Right kidney (tissue), 1 donor: ENCODE measurements at regions not wholly inside any gene's neighbourhood (a gene's known extent, or its start where the extent isn't known, plus 50 kb on each side); places are given as distances from the start of the nearest gene placed in this dataset.

Source experiments
- DNase-seq: peaks from one replicate; pipeline ENCODE4 v3.0.0-alpha.2; 2016

DNA sequence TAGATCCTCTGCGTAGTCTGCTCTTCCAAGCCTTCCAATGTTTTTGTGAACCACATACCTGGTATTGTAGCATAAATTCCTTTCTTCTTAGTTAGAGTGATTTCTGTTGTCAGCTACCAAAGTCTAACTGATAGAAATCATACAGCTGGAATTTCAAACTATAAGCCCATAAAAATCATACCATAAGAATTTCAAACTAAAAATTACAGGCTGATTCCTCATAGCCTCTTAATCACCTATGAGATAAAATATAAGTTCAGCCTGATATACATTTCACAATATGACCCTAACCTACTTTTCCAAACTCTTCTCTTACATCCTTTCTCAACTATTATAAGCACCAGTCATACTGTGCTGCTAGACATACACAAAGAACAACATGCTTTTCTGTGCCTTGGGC lies 64.8 kb downstream of the PTHLH start:
- no peak for DNase-seq

GRCh38 chr12:27906658-27907473 lies 65.7 kb downstream of the PTHLH start:
- DNase-seq, result no peak

DNA sequence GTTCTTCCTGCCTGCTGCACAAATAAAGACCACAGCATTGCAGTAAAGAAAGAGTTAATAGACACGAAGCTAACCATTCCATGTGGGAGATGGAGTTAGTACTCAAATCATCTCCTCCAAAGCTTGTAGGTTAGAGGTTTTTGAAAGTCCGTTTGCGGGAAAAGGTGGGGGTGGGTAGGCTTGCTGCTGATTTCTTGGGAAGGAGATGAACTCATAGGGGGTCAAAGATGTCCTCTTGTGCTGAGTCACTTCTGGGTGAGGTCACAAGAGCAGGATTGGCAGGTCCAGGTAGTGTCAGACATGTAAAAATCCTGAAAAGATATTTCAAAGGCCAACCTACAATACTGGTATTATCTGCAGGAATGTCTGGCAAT lies 66.4 kb downstream of the PTHLH start:
- DNase-seq, result no peak

DNA sequence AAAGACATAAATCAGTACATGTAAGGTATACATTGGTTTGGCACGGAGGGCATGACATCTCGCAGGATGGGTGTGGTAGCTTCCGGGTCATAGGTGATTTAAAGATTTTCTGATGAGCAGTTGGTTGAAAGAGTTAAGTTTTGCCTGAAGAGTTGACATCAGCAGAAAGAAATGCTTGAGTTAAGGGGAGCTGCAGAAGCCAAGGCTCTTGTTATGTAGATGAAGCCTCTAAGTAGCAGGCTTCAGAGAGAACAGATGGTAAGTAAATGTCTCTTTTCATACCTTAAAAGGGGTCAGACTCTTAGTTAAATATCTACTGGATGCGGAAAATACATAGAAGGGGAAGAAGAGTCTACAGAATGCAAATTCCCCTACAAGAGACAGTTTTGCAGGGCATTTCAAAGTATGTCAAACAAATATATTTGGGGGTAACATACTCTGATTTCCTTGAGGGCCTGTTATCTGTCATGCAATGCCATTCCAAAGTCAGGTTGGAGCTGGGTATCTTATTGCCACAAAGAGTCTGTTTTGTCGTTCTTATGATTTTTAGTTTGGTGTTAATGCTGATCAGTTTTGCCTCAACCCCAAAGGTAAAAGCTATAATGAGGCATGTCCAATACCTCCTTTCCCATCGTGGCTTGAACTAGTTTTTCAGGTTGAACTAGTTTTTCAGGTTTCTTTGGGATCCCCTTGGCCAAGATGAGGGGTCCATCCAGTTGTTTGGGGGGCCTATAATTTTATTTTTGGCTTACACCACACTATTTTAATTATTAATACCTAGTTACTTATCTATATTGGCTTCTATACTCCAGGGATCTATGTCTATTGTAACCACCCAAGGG lies 67.0 kb downstream of the PTHLH start:
- no peak for DNase-seq

- no peak for DNase-seq
Measured at GRCh38 chr12:27902651-27903050, 69.9 kb downstream of the PTHLH start.

GRCh38 chr12:27901959-27902358 lies 70.6 kb downstream of the PTHLH start:
- no peak for DNase-seq

DNA sequence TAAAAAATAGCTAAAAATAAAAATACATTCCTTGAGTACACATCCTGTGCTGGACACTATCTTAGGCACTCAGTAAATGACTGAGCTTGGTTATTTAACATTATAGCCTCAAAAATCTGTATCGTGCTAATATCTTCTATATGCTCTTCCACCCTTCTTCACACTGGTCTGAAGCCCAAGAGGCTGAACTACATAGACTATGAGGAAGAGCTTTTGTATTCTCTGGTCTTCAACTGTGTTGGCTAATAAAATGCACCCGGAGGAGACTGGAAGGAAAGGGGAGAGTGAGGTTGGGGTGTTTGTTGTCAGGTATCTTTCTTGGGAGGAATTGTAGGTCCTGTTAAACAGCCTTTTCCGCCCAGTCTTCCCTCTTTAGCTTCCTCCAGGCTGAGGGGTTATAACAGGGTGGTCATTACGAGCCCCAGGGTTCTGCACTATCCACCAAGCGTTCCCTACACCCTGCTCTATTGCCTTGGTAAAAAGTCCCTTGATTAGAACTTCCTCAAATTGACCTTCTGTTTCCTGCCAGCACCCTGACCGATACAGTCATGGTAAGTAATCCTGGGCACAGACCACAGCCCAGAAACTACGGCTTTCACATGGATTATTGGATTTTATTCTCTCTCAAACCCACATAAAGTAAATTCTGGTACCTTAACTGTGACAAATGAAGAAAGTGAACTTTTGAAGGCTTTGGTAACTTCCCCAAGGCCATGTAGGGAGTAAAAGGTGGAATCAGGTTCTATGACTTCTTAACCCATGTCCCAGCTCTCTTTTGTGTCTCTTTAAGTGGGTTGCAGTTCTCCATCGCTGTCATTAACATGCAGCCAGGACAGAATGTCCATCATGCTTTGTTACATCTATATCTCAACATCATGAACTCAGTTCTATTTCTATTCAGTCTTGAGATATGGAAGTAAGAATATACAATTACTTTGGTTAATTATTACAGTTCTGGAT lies 71.3 kb downstream of the PTHLH start:
- no peak for DNase-seq

GRCh38 chr12:27899151-27899661 lies 73.3 kb downstream of the PTHLH start:
- peak; percentile 17 for DNase-seq

DNA sequence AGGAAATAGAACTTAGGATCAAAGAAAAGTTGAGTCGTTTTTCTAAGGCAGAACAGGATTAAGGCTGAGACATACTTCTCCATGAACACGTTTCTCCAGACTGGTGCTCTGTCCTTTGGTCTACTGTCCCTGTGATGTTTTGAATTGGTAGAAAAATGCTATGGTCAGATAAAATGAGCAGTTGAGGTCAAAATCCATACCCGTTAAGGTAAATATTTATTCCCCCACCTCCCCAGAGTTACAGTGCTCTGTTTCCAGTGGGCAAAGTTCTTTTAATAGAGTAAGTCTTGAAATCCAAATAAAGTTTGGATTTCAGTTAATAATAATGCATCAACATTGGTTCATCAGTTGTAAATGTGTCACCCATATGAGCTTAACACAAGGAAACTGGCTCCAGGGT lies 74.5 kb downstream of the PTHLH start:
- no peak for DNase-seq

- DNase-seq, result no peak
Measured at GRCh38 chr12:27896419-27896990, 76.0 kb downstream of the PTHLH start.

- no peak for DNase-seq
Measured at GRCh38 chr12:27894309-27894708, 78.2 kb downstream of the PTHLH start.

- no peak for DNase-seq
Measured at GRCh38 chr12:27879708-27880107, 92.8 kb downstream of the PTHLH start.

DNA sequence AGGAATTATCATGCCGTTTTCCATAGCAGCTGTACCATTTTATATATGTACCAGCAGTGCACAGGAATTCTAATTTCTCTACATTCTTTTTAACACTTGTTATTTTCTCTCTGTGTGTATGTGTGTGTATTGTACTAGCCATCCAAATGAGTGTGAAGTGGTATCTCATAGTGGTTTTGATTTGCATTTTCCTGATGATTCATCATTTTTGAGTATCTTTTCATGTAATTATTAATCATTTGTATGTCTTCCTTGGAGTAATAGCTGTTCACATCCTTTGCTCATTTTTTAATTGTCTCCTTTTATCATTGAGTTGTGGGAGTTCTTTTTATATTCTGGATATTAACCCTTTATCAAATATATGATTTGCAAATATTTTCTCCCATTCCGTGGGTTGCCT lies 95.6 kb upstream of the MANSC4 start:
- DNase-seq, result no peak

DNA sequence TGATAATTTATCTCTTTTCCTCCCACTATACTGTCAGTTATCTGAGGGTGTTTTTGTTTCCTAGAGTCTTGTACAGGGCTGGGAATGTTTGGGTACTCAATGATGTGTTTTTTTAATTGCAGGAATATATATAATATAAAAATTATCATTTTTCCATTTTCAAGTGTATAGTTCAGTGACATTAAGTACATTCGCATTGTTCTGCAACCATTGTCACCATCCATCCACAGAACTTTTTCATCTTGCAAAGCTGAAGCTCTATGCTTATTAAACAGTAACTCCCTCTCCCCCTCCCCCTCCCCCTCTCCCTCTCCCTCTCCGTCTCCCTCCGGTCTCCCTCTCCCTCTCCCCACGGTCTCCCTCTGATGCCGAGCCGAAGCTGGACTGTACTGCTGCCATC lies 93.0 kb upstream of the MANSC4 start:
- DNase-seq, result no peak

DNA sequence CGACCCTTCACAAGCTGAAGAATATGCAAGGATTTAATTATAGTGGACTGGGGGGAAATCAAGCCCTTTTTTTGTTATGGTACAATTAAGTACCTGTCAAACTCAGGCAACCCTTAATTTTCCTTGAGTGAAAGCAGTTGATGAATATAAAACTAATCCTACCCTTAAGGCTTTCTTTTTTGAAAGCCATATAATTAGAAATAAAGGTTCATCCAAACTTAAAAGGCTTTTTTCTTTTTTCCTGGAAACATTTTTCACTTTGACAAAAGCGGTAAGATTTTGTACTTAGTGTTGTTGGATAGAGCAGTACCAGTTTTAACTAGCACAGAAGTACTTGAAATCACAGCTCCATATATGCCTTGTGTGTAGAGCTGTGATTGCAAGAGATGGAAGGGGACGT lies 91.9 kb upstream of the MANSC4 start:
- no peak for DNase-seq

GRCh38 chr12:27870939-27871338 lies 90.9 kb upstream of the MANSC4 start:
- DNase-seq, result no peak

GRCh38 chr12:27869567-27869966 lies 89.5 kb upstream of the MANSC4 start:
- DNase-seq, result no peak

GRCh38 chr12:27868139-27868538 lies 88.1 kb upstream of the MANSC4 start:
- DNase-seq, result no peak

DNA sequence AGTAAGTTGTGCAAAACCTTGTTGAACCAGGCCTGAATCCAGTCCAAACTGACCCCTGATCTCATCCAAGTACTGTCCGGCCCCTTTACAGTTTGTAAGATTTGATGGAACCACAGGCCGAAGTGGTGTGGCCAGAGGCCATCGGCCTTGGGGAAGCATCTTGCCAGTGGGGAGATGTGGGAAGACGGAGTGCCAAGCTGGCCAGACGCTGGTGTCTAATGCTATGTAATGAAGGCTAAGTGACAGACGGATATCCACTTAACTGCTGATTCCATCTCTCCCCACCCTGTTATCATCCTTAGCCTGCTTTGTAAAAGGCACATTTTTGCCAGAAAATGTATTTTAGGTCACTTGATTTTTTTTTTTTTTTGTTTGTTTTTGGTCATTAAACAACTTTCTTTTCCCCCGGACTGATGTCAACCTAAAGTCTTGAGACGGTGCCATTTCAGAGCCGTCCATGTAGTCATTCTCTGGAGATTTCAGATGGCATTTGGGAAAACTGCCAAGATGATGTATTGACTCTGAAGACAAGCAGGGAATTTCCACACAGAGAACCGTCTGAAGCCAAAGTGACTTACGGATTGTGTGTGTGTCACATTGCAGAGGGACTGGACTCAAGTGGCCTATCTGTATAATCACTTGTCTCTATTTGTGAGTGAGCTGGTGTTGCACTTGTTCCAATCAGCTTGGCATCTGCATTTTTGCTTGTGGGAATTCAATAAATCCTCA lies 86.5 kb upstream of the MANSC4 start:
- DNase-seq, result no peak

GRCh38 chr12:27865421-27865820 lies 85.4 kb upstream of the MANSC4 start:
- DNase-seq, result no peak

GRCh38 chr12:27864521-27864920 lies 84.5 kb upstream of the MANSC4 start:
- no peak for DNase-seq
